ENCODE measurements at regions not wholly inside any gene's neighbourhood (a gene's known extent, or its start where the extent isn't known, plus 50 kb on each side); places are given as distances from the start of the nearest gene placed in this dataset.

DNA sequence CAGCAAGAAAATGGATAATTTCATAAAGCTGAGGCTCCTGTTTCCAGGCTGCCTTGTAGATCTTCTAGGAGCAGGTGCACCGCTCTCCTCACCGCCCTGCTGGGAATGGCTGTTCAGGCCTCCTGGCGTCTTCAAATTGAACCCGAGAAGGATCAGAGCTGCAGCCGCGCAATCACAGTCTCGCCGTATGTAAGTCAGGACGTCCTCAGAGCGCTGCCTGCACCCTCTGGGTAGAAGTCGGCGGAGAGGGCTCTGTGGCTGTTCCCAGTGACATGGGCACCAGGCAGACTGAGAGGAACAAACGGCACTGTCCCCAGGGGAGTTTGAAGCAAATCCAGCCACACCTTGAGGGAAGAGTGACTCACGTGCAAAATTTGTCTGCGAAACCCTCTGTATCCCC lies 476.9 kb downstream of the TCERG1L start:
- DNase-seq (ENCODE audit: low read depth in 2 of 3, low spot score in 2 of 3), result no peak

DNA sequence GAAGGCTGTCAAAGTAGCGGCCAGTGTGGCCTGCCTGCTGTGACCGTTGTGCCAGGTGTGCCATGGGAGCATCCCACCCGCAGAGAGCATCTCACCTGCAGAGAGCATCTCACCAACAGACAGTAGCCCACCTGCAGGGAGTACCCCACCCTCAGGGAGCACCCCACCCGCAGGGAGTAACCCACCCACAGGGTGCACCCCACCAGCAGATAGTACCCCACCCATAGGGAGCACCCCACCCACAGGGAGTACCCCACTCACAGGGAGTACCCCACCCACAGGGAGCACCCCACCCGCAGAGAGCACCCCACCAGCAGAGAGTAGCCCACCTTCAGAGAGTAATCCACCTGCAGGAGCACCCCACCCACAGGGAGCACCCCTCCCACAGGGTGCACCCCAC lies 476.5 kb downstream of the TCERG1L start:
- DNase-seq (ENCODE audit: low read depth in 2 of 3, low spot score in 2 of 3), result no peak

DNA sequence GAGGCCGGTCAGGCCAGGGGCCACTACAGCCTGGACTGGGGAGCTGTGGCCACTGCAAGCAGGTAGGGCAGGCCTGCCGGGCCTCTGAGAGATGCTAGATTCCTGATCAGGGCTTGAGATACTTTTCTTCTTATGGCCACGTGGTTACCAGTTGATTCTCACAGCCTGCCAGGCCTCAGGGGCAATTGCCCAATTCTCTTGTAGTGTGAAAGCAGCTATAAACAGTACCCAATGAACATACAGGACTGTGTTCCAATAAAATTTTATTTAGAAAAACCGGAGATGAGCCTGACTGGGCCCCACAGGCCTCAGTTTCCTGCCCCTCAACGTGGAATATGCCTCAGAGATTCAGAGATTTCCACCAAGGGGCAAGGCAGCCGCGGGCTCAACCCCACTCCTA lies 475.2 kb downstream of the TCERG1L start:
- no peak for DNase-seq (ENCODE audit: low read depth in 2 of 3, low spot score in 2 of 3)

DNA sequence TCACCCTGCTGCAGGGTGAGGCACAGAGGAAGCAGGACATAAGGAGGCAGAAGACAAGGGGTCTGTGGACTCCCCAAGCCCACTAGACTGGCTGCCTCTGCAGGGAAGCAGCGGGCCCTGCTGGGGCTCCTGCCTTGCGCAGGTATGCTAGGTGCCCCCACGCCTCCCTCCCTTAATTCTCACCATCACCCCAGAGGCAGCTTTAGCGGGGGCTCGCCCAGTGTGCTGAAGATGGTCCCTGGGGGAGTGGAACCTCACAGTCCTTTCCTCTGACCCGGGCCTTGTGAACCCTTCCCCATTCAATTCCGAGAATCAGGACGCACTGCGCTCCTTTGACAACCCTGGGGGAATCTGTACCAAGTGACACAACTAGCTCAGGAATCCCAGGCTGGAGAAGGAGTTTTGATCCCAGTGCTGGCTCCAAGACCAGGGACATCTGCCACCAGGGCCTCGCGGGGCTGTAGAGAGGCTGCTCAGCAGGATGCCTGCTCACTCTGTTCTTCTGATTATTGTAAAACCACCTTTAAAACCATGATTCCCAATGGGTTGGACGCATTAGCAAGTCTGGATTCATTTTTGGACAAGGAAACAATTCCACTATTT lies 468.4 kb downstream of the TCERG1L start:
- no peak for DNase-seq (ENCODE audit: low read depth in 2 of 3, low spot score in 2 of 3)

DNA sequence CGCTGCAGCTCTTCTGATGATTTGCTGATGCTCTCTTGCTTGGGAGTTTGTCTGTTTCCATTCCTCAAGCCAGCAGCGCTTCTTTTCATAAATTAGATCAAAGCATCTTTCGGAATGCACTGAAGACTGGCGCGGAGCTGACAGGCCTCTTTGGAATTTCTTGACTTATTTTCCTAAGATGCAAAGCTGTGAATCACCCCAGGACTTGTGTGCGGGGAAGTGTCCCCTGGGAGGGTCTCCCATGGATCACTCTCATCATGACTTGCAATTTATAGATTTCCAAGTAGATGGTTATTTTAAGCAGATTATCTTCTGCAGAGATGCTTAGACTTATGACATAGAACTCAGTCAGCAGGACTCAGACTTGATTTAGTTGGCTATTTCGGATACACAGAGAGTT lies 467.2 kb downstream of the TCERG1L start:
- DNase-seq (ENCODE audit: low read depth in 2 of 3, low spot score in 2 of 3), result no peak

DNA sequence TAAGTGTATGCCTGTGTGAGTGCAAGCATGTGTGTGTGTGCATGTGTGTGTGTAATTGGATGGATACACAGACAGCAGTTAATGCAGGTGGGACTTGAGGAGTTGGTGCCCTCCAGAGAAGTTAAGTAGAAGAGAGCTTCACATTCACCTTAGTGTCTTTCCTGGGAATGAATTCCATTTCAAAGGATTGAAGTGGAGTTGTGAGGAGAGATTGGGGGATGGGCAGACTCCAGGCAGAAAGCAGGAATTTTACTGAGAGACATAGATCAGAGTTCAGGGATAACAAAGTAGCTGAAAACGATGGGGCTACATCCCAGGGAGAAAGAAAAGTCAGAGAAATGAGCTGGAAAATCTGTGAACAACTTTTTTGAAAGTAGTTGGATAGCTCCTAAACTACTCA lies 464.4 kb downstream of the TCERG1L start:
- DNase-seq (ENCODE audit: low read depth in 2 of 3, low spot score in 2 of 3), result no peak

DNA sequence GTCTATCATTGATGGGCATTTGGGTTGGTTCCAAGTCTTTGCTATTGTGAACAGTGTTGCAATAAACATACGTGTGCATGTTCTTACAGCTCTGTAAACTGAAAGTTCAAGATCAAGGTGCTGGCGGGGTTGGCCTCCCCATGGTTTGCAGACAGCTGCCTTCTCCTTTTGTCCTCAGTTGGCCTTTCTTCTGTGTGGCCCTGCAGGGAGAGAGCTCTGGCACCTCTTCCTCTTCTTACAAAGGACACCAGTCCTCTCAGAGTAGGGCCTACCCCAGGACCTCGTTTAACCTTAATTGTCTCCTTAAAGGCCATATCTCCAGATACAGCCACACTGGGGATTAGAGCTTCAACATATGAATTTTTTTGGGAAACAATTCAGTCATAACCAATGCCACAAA lies 462.7 kb downstream of the TCERG1L start:
- no peak for DNase-seq (ENCODE audit: low read depth in 2 of 3, low spot score in 2 of 3)

DNA sequence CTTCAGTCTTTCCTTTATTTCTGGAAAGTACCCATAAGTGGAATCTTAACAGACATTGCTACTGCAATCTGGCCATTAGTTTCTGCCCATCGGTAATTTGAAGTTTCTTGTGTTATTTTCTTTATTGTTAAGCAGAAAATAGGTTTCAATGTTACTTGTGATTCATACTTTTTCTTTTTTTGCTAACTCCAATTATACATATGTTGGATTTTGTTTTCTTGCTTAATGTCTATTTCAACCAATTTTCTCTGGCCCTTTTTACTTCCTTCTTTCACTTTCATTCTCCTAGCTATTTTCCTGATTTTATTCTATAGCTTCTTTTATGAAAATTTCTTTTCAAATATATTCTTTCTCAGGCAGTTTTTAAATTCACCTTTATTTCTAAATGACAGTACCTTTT lies 457.4 kb downstream of the TCERG1L start:
- DNase-seq (ENCODE audit: low read depth in 2 of 3, low spot score in 2 of 3), result no peak

DNA sequence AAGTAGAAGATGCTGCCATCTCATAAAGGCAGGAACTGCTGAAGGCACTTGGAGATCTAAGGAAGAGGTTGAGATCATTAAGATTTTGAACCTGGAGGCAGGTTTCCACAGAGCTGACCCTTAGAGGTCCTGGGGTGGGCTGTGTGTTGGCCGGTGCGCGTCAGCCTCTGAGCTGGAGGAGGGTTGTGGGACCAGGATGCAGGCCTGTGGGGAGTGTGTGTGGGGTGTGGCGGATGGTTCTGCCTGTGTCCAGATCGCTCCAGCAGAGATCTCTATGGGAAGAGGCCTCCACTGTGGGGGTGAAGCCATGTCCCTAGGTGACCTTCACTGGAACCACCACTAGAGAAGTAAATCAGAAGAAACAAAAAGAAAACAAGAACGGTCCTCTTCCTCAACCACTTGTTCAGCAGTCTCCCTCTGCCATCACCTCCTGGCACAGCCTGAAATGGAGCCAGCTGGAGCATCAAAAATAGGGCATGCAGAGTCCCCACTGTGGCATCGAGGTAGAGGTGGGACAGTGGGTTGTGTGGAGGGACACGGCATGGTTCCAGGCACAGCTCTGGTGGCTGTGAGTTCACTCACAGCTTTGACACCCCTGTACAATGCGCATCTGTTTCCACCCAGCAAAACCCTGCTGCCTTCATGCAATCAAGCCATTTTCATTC lies 453.8 kb downstream of the TCERG1L start:
- DNase-seq (ENCODE audit: low read depth in 2 of 3, low spot score in 2 of 3), result no peak

DNA sequence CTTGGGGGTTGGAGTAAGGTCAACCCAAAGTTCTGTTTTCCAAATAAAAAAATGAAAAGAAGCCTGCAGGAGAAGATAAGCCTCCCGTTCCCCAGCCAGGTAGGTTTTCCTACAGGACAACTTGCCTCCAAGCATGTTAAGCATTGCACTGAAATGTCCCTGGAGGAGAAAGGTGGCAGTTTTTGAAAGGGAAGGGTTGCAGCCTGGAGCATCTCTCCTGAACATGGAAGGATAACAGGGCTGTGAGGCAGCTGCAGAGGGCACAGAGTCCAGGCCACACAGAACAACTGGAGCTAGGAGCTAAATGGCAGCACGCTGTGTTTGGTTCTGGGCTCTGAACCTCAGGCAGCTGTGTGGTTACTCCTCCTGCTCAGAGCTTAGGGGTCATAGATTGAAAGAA lies 452.9 kb downstream of the TCERG1L start:
- no peak for DNase-seq (ENCODE audit: low read depth in 2 of 3, low spot score in 2 of 3)

DNA sequence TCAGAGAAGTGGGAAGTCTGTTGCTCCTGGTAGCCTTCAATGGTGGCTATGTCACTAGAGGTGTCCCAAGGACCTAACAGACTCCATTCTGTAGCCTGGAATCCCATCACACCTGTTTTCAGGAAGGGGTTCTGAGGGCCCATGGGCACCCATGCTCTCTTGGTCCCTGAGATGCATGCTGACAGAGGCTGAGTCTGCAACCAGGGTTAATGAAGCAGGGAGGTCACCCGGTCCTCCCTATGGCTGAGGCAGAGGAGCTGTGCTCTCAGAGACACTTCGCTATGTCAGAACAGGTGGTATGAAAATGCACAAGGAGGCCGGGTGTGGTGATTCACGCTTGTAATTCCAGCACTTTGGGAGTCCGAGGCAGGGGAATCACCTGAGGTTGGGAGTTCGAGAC lies 452.1 kb downstream of the TCERG1L start:
- DNase-seq (ENCODE audit: low read depth in 2 of 3, low spot score in 2 of 3), result no peak

DNA sequence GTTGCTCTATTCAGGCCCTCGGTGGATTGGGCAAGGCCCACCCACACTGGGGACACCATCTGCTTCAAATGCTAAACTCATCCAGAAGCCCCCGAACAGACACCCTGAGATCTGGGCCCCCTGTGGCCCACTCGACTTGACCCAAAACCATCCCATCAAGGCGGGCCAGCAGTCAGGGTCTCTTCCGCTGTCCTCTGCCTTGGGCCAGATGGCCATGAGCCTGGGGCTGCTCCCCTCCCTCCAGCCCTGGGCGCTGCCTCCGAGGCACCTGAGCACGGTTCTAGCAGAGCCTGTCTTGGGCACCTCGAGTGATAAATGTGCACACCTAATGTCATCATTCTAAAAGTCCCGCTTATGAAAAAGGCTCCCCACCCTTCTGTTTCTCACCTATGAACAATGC lies 449.4 kb downstream of the TCERG1L start:
- no peak for DNase-seq (ENCODE audit: low read depth in 2 of 3, low spot score in 2 of 3)

DNA sequence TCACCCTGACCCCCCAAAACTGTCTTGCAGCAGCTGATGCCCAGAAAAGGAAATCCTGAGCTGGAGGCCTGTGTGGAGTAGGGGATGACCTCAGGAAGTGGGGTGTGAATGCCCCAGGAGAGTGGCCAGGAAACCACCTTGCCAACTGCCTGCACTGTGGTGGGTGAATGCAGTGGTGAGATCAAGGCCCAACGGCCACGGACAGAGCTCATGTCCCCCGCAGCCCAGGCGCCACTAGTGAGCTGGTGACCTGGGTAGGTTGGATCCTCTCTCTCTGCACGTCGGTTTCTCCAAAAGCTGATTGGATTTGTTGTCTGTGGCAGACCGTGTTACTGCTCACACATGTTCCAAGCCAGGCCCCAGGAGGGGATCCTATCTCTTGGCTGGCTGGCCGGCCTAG lies 448.9 kb downstream of the TCERG1L start:
- DNase-seq (ENCODE audit: low read depth in 2 of 3, low spot score in 2 of 3), result no peak

DNA sequence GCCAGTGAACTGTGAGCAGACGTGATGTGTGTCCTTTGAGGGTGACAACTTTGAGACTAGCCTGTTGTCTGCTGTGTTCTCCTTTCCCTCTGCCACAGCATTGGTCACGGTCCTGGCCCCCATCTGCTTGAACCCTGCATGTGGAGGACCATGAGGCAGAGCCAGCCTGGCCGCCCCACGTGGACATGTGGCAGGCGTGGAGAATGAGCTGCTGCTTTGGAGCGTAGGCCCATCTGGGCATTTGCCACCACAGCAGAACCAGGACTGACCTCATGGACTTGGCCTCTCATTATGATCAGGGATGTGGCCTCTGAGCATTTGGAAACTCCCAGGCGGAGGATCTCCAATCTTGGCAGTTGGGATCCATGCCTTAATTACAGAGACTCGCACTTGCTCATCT lies 448.5 kb downstream of the TCERG1L start:
- DNase-seq (ENCODE audit: low read depth in 2 of 3, low spot score in 2 of 3), result no peak

DNA sequence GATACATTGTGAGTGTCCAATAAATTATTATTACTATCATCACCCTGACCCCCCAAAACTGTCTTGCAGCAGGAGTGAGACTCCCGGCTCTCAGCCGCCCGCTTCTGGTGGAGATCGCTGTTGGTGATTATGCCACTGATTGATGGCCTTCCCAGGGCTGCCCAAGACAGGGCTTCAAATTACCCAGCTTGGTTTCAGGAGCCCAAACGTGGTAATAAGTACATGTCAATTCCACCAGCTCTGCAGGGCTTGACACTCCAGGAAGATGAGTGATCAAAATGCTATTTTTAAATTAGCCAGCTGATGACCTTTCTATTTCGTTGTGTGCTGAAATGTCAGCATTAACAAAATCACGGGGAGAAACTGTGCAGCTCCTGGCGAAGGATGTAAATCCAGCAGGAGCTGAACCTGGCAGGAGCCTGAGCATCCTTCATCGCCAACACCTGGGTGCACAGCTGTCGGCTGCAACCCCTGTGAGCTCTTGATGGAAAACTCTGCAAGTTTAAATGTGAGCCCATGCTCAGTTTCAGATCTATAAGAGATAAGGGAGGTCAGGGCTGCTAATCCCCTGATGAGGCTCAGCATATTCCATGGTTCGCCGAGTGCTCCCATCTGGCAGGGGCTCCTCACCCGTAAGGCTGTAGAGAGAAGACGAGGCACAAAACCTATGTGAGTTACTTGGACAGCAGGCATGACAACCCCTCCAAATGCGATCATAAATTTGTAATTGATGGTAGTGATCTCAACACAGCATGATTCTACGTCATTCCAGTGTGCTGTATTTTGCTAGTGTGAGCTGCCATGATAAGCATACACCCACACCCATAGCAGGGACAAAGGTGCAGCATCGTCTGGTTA lies 446.3 kb downstream of the TCERG1L start:
- no peak for DNase-seq (ENCODE audit: low read depth in 2 of 3, low spot score in 2 of 3)

DNA sequence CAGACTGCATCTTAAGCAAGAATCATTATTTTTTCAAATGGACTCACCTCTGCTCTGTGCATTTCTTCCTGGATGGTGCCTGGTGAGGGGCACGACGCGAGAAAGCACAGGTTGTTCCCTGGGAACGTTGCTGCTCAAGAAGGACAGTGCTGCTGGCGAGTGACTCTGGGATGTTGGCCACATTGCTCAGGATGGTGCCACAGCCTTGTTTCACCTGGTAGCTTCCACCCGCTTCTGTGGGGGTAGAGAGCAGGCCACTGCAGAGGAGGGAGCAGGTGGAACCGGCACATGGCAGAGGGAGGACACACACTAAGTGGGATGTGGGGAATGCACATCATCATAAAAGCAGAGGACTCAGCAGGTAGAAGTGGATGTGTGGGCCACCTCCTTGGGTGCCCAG lies 444.7 kb downstream of the TCERG1L start:
- DNase-seq (ENCODE audit: low read depth in 2 of 3, low spot score in 2 of 3), result no peak

DNA sequence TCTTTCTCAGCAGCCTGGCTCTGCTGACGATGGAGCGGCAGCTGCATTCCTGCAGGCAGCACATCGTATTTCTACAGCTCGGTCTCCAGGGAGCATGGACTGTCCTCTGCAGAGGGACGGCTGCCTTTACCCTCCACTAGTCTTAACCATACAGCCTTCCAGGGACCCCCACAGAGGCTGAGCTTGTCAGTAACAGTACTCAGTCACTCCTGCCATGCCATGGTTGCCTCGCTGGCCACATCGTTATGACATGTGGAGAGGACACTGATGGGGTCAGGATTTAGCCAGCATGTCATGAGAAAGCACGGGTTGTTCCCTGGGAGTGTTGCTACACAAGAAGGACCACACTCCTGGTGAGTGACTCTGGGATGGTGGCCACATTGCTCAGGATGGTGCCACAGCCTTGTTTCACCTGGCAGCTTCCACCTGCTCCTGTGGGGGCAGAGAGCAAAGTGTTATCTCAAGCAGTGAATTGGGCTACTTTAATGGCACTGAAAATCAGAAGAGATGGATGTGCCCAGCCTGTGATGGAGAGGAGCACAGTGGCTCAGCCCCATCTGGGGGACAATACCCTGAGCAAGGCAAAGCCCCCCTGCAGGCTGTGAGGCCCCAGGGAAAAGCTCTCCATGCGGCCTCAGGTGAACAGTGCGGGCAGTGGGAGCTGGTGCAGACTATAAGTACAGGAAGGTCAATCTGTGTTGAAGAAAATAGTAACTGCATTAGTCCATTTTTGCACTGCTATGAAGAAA lies 443.9 kb downstream of the TCERG1L start:
- DNase-seq (ENCODE audit: low read depth in 2 of 3, low spot score in 2 of 3), result no peak

DNA sequence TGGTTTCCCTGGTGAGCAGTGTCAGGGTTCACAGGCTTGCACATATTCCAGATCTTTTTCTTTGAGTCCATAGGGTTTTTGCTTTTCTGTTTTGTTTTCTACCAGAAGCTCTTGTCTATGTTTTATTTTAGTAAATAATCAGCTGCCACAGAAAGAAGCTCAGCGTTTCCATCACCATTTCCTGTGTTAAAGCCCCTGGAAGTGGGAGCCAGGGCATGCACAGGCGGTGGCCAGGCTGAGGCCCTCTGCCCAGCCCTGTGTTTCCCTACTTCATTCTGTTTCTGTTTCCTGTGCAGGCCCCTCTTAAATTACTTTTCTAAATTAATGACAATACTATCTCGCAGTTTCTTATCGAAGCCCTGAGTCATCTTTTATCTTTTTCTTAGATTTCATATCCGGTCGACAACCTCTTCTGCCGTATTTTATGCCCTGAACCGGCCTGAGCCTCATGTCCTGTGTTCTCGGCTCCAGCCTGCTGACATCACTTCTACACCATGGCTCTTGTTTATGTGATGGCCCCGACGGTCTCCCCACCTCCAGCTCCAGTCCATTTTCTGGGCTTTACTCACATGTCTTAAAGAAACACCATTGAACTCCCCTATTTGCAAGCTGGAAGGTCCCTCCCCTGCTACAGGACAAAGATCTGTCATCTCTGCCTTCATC lies 442.2 kb downstream of the TCERG1L start:
- no peak for DNase-seq (ENCODE audit: low read depth in 2 of 3, low spot score in 2 of 3)

DNA sequence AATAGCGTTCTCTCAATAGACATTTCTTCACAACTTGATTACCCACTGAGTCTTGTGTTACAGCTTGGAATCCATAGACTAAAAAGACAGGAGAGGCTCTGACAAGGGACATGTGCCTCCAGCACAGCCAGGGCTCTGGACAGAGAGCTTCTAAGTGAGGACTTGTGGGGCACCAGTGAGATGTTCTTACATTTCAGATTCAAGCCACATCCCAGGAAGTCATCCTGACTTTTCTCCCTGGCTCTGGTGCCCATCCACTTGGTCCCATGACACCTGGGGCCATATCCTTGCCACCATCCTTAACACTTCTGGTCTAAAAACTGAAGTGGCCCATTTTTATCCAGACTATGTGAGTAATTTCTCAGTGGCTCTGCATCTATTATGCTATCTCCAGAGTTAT lies 440.1 kb downstream of the TCERG1L start:
- no peak for DNase-seq (ENCODE audit: low read depth in 2 of 3, low spot score in 2 of 3)

DNA sequence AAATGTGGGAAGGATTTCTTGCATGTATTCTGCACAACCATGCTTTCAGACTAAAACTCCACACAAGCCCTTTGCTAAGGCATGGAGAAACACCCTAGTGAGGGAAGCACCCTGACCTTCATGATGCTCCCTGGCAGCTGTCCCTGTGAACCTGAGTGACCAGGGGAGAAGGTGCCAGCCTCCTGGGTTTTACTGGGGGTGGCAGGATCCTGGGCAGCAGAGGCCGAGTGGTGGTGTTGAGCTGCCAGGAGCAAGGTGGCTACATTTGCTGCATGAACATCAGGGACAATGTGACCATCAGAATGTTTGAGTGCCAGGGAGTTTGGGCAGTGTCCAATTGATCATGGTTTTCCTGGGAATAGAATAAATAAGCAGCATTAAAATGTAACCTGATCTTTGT lies 437.9 kb downstream of the TCERG1L start:
- DNase-seq (ENCODE audit: low read depth in 2 of 3, low spot score in 2 of 3), result no peak

DNA sequence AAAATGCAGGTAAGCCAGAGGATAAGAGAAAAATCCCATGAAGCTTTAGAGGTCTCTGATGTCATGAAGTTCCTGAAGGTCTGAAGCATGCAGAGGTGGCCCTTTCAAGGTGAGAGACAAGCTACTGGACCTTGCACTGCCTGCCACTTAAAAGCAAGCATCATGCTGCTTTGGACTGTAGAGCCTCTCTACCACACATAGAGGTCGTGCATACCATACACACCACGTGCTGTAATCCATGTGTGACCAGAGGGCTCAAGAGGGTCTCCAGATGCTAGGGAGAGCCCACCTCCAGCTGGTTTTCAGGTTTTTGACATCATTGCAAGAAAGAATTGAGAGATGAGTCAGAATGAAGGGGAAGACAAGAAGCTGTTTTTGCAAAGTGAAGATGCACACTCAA lies 436.4 kb downstream of the TCERG1L start:
- DNase-seq (ENCODE audit: low read depth in 2 of 3, low spot score in 2 of 3), result no peak

All from hematopoietic multipotent progenitor cell (in vitro differentiated cells).